GM19372 (cell line): ENCODE measurements at regions not wholly inside any gene's neighbourhood (a gene's known extent, or its start where the extent isn't known, plus 50 kb on each side); places are given as distances from the start of the nearest gene placed in this dataset.

ENCODE experiments used
- ATAC-seq: cut with Tn5 transposase; IDR thresholded peaks from one replicate; pipeline ENCODE4 v1.9.1; 2021; ENCODE audit warnings: mild to moderate bottlenecking, low read depth, moderate library complexity; ENCODE audit not compliant: unreplicated experiment

- no peak for ATAC-seq
These were observed 107.2 kb upstream of the DYNLRB2 start for GRCh38 chr16:80433623-80434022.

- ATAC-seq: no peak
These were observed 113.0 kb upstream of the DYNLRB2 start for GRCh38 chr16:80427795-80428194.

- ATAC-seq: no peak
These were observed 122.1 kb upstream of the DYNLRB2 start for GRCh38 chr16:80418517-80419355.

- no peak for ATAC-seq
These were observed 123.0 kb upstream of the DYNLRB2 start for GRCh38 chr16:80417706-80418271.

GRCh38 chr16:80408014-80408413 lies 132.8 kb upstream of the DYNLRB2 start:
- no peak for ATAC-seq

- no peak for ATAC-seq
These were observed 133.4 kb upstream of the DYNLRB2 start for GRCh38 chr16:80407265-80407987.

GRCh38 chr16:80404847-80405246 lies 135.9 kb upstream of the DYNLRB2 start:
- no peak for ATAC-seq

- no peak for ATAC-seq
These were observed 136.9 kb upstream of the DYNLRB2 start for GRCh38 chr16:80403894-80404293.

GRCh38 chr16:80390871-80391489 lies 149.8 kb upstream of the DYNLRB2 start:
- no peak for ATAC-seq

- no peak for ATAC-seq
These were observed 150.7 kb upstream of the DYNLRB2 start for GRCh38 chr16:80390046-80390445.

GRCh38 chr16:80389338-80389737 lies 151.5 kb upstream of the DYNLRB2 start:
- ATAC-seq: no peak

GRCh38 chr16:80387318-80387921 lies 153.4 kb upstream of the DYNLRB2 start:
- no peak for ATAC-seq

GRCh38 chr16:80384862-80385261 lies 155.9 kb upstream of the DYNLRB2 start:
- ATAC-seq: no peak

GRCh38 chr16:80380514-80380913 lies 160.3 kb upstream of the DYNLRB2 start:
- no peak for ATAC-seq

- ATAC-seq: no peak
These were observed 163.5 kb upstream of the DYNLRB2 start for GRCh38 chr16:80377096-80377956.

- no peak for ATAC-seq
These were observed 164.8 kb upstream of the DYNLRB2 start for GRCh38 chr16:80375973-80376372.

- no peak for ATAC-seq
These were observed 165.3 kb upstream of the DYNLRB2 start for GRCh38 chr16:80375513-80375912.

- ATAC-seq: no peak
These were observed 168.5 kb upstream of the DYNLRB2 start for GRCh38 chr16:80372341-80372740.

GRCh38 chr16:80369138-80369958 lies 171.4 kb upstream of the DYNLRB2 start:
- no peak for ATAC-seq
